ENCODE measurements at regions not wholly inside any gene's neighbourhood (a gene's known extent, or its start where the extent isn't known, plus 50 kb on each side); places are given as distances from the start of the nearest gene placed in this dataset.

GRCh38 chr17:52235516-52235915, 77.0 kb upstream of the CA10 start:
- Histone ChIP-seq H3K9me3 (ENCODE audit: control insufficient read depth, low read depth, low read length) (no peaks in the 10 kb centered on the region), H3K79me2 (ENCODE audit: control insufficient read depth, insufficient read depth, low read length) (no peaks in the 10 kb centered on the region), H4K20me1 (ENCODE audit: control insufficient read depth, extremely low read depth, insufficient read depth, low read length) (no peaks in the 10 kb centered on the region), H3K4me1 (ENCODE audit: control insufficient read depth, extremely low read depth, insufficient read depth, low read length) (peaks cover 18% of the 10 kb centered on the region), H2AFZ (ENCODE audit: control insufficient read depth, low read length) (no peak overlapping the region), H3K9ac (ENCODE audit: control insufficient read depth, extremely low read depth, insufficient read depth, low read length) (no peak overlapping the region), H3K27ac (ENCODE audit: control insufficient read depth, insufficient read depth, low read length) (no peak overlapping the region), H3K9me1 (ENCODE audit: control insufficient read depth, extremely low read depth, insufficient read depth, low read length) (no peaks in the 10 kb centered on the region), H3K4me3 (ENCODE audit: control insufficient read depth in 2 of 3, extremely low read depth in 1 of 3, insufficient read depth in 2 of 3, low read depth in 1 of 3, low read length in 3 of 3) (no peak overlapping the region), H3K4me2 (ENCODE audit: control insufficient read depth, extremely low read depth, insufficient read depth, low read depth, low read length) (no peak overlapping the region), H3K36me3 (ENCODE audit: control insufficient read depth in 2 of 2, extremely low read depth in 1 of 2, insufficient read depth in 2 of 2, low read length in 2 of 2) (no peaks in the 10 kb centered on the region), H3K27me3 (ENCODE audit: control insufficient read depth, extremely low read depth, insufficient read depth, low read length) (no peaks in the 10 kb centered on the region)
- TF ChIP-seq EZH2 (IDR thresholded peaks at IDR 0.05; ENCODE audit: low read length) = no peak
- TF ChIP-seq, protein P1, sequence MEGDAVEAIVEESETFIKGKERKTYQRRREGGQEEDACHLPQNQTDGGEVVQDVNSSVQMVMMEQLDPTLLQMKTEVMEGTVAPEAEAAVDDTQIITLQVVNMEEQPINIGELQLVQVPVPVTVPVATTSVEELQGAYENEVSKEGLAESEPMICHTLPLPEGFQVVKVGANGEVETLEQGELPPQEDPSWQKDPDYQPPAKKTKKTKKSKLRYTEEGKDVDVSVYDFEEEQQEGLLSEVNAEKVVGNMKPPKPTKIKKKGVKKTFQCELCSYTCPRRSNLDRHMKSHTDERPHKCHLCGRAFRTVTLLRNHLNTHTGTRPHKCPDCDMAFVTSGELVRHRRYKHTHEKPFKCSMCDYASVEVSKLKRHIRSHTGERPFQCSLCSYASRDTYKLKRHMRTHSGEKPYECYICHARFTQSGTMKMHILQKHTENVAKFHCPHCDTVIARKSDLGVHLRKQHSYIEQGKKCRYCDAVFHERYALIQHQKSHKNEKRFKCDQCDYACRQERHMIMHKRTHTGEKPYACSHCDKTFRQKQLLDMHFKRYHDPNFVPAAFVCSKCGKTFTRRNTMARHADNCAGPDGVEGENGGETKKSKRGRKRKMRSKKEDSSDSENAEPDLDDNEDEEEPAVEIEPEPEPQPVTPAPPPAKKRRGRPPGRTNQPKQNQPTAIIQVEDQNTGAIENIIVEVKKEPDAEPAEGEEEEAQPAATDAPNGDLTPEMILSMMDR (optimal IDR thresholded peaks at IDR 0.05 in 1 of 3, IDR thresholded peaks at IDR 0.05 in 1 of 3, conservative IDR thresholded peaks at IDR 0.05 in 1 of 3; ENCODE audit: extremely low read depth in 1 of 3, insufficient read depth in 2 of 3, low read length in 3 of 3) = no peak
- FAIRE-seq (no peak), DNase-seq (ENCODE audit: low read depth, low spot score) (no peak)
- dilution Hi-C loops (cut with MboI; ENCODE audit: extremely low pct_ligation_motif_present, low sequenced_read_pairs) = no loop called here

DNA sequence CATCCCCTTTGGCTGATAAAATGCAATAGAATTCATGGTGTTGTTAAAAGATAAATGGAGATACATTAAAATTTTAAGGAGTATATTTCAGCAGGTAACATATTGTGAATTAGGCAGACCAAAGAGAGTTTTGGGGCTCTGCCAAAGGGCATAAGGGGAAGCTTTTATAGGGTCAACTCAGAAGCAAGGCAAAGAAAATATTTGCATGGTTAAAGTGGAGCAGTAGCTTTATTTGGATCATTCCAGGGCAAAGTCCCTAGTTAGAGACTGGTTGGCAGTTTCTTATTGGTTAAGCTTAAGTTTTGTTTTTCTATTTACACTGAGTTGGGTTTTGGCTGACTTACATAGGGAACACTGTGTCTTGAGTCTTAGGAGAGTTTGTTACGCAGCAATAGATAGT, 75.1 kb upstream of the CA10 start:
- Histone ChIP-seq H3K36me3 (ENCODE audit: control insufficient read depth in 2 of 2, extremely low read depth in 1 of 2, insufficient read depth in 2 of 2, low read length in 2 of 2) (no peaks in the 10 kb centered on the region), H3K79me2 (ENCODE audit: control insufficient read depth, insufficient read depth, low read length) (no peaks in the 10 kb centered on the region), H3K27me3 (ENCODE audit: control insufficient read depth, extremely low read depth, insufficient read depth, low read length) (no peaks in the 10 kb centered on the region), H3K4me1 (ENCODE audit: control insufficient read depth, extremely low read depth, insufficient read depth, low read length) (peaks cover 18% of the 10 kb centered on the region), H3K9ac (ENCODE audit: control insufficient read depth, extremely low read depth, insufficient read depth, low read length) (no peak overlapping the region), H3K9me1 (ENCODE audit: control insufficient read depth, extremely low read depth, insufficient read depth, low read length) (no peaks in the 10 kb centered on the region), H3K4me3 (ENCODE audit: control insufficient read depth in 2 of 3, extremely low read depth in 1 of 3, insufficient read depth in 2 of 3, low read depth in 1 of 3, low read length in 3 of 3) (no peak overlapping the region), H3K27ac (ENCODE audit: control insufficient read depth, insufficient read depth, low read length) (no peak overlapping the region), H3K9me3 (ENCODE audit: control insufficient read depth, low read depth, low read length) (no peaks in the 10 kb centered on the region), H3K4me2 (ENCODE audit: control insufficient read depth, extremely low read depth, insufficient read depth, low read depth, low read length) (no peak overlapping the region), H2AFZ (ENCODE audit: control insufficient read depth, low read length) (no peak overlapping the region), H4K20me1 (ENCODE audit: control insufficient read depth, extremely low read depth, insufficient read depth, low read length) (no peaks in the 10 kb centered on the region)
- TF ChIP-seq, protein P1 (optimal IDR thresholded peaks at IDR 0.05 in 1 of 3, IDR thresholded peaks at IDR 0.05 in 1 of 3, conservative IDR thresholded peaks at IDR 0.05 in 1 of 3; ENCODE audit: extremely low read depth in 1 of 3, insufficient read depth in 2 of 3, low read length in 3 of 3) = no peak
- no peak for TF ChIP-seq EZH2 (IDR thresholded peaks at IDR 0.05; ENCODE audit: low read length)
- FAIRE-seq (peak; percentile 9), DNase-seq (ENCODE audit: low read depth, low spot score) (no peak)
- dilution Hi-C loops (cut with MboI; ENCODE audit: extremely low pct_ligation_motif_present, low sequenced_read_pairs) = no loop called here
